Mesendoderm (in vitro differentiated cells): ENCODE measurements at regions not wholly inside any gene's neighbourhood (a gene's known extent, or its start where the extent isn't known, plus 50 kb on each side); places are given as distances from the start of the nearest gene placed in this dataset.

ENCODE experiments used
- DNase-seq: peaks from one replicate; pipeline ENCODE4 v3.0.0; 2013
- H2AK5ac ChIP-seq: 2 replicates; pipeline ENCODE4 v1.6.1; 2013; ENCODE audit warnings: low read length, inconsistent platforms
- H2BK120ac ChIP-seq: 2 replicates; pipeline ENCODE4 v1.6.1; 2013; ENCODE audit warnings: low read depth, mild to moderate bottlenecking, low read length, moderate library complexity, mixed read lengths
- H2BK15ac ChIP-seq: replicated peaks from 2 replicates; pipeline ENCODE4 v1.6.1; 2013; ENCODE audit warnings: low read depth, mild to moderate bottlenecking, moderate library complexity
- H2BK5ac ChIP-seq: 2 replicates; pipeline ENCODE4 v1.6.1; 2013; ENCODE audit warnings: low read length, inconsistent platforms
- H3K18ac ChIP-seq: 2 replicates; pipeline ENCODE4 v1.6.1; 2013; ENCODE audit warnings: mild to moderate bottlenecking, low read length, mixed read lengths
- H3K23ac ChIP-seq: one replicate; pipeline ENCODE4 v1.6.1; 2013; ENCODE audit warnings: low read length
- H3K27ac ChIP-seq: 2 replicates; pipeline ENCODE4 v1.5.1; 2013; ENCODE audit warnings: low read depth, mild to moderate bottlenecking, inconsistent platforms, low read length, moderate library complexity
- H3K27me3 ChIP-seq: 2 replicates; pipeline ENCODE4 v1.6.1; 2013; ENCODE audit warnings: low read length, control low read depth, mild to moderate bottlenecking, inconsistent platforms; ENCODE audit not compliant: insufficient read depth, poor library complexity
- H3K36me3 ChIP-seq: 2 replicates; pipeline ENCODE4 v1.6.1; 2013; ENCODE audit warnings: low read length, inconsistent platforms; ENCODE audit not compliant: control insufficient read depth, insufficient read depth
- H3K4ac ChIP-seq: one replicate; pipeline ENCODE4 v1.6.1; 2013; ENCODE audit warnings: low read depth, mild to moderate bottlenecking, low read length, moderate library complexity
- H3K4me1 ChIP-seq: 2 replicates; pipeline ENCODE4 v1.6.1; 2013; ENCODE audit warnings: low read depth, low read length, inconsistent platforms; ENCODE audit not compliant: control insufficient read depth
- H3K4me2 ChIP-seq: 2 replicates; pipeline ENCODE4 v1.6.1; 2013; ENCODE audit warnings: low read length
- H3K4me3 ChIP-seq: 2 replicates; pipeline ENCODE4 v1.5.1; 2013; ENCODE audit warnings: mild to moderate bottlenecking, low read length
- H3K56ac ChIP-seq: one replicate; pipeline ENCODE4 v1.6.1; 2013; ENCODE audit warnings: low read length
- H3K79me1 ChIP-seq: 2 replicates; pipeline ENCODE4 v1.6.1; 2013; ENCODE audit warnings: low read length, inconsistent platforms
- H3K79me2 ChIP-seq: 2 replicates; pipeline ENCODE4 v1.6.1; 2013; ENCODE audit warnings: mild to moderate bottlenecking, low read length; ENCODE audit not compliant: control insufficient read depth, insufficient read depth
- H3K9ac ChIP-seq: 2 replicates; pipeline ENCODE4 v1.6.1; 2013; ENCODE audit warnings: low read length, inconsistent platforms
- H4K5ac ChIP-seq: one replicate; pipeline ENCODE4 v1.6.1; 2013; ENCODE audit warnings: low read length
- H4K8ac ChIP-seq: one replicate; pipeline ENCODE4 v1.6.1; 2013; ENCODE audit warnings: low read depth, mild to moderate bottlenecking, control low read depth, low read length, moderate library complexity
- WGBS: extraction: QIAGEN DNeasy Blood & Tissue Kit; methylation state at CpG from one replicate; pipeline ENCODE4 v1.1.7; 2013; ENCODE audit warnings: low lambda C conversion rate, missing lambda C conversion rate; ENCODE audit not compliant: insufficient coverage; ENCODE audit errors: extremely low coverage; 5-methylcytosine and 5-hydroxymethylcytosine counted together

GRCh38 chr18:68362907-68363306 is 352.0 kb downstream of the TMX3 start:
- WGBS: no CpG with 5 or more reads among the region's 5 CpGs
- no peak overlapping the region for H2BK120ac ChIP-seq
- no peak overlapping the region for H3K4ac ChIP-seq
- H3K79me1 ChIP-seq: no peaks in the 10 kb centered on the region
- no peak for DNase-seq
- no peaks in the 10 kb centered on the region for H3K79me2 ChIP-seq
- no peak overlapping the region for H3K9ac ChIP-seq
- H3K18ac ChIP-seq: no peak overlapping the region
- H3K36me3 ChIP-seq: no peaks in the 10 kb centered on the region
- no peak overlapping the region for H2AK5ac ChIP-seq
- H3K4me3 ChIP-seq: no peak overlapping the region
- H3K56ac ChIP-seq: no peak overlapping the region
- no peak overlapping the region for H2BK5ac ChIP-seq
- no peaks in the 10 kb centered on the region for H3K4me1 ChIP-seq
- no peaks in the 10 kb centered on the region for H3K27me3 ChIP-seq
- H3K23ac ChIP-seq: no peak overlapping the region
- no peak overlapping the region for H3K4me2 ChIP-seq
- no peak overlapping the region for H3K27ac ChIP-seq
- H4K8ac ChIP-seq: no peak overlapping the region
- no peak overlapping the region for H4K5ac ChIP-seq
- H2BK15ac ChIP-seq: no peak overlapping the region

GRCh38 chr18:68355637-68356036 is 359.3 kb downstream of the TMX3 start:
- Histone ChIP-seq H3K4me2 (no peak overlapping the region), H2BK5ac (no peak overlapping the region), H2BK15ac (no peak overlapping the region), H3K27ac (no peak overlapping the region), H3K23ac (no peak overlapping the region), H3K4ac (no peak overlapping the region), H3K79me1 (no peaks in the 10 kb centered on the region), H3K36me3 (no peaks in the 10 kb centered on the region), H3K4me3 (no peak overlapping the region), H4K8ac (no peak overlapping the region), H4K5ac (no peak overlapping the region), H2BK120ac (no peak overlapping the region), H3K79me2 (no peaks in the 10 kb centered on the region), H3K9ac (no peak overlapping the region), H2AK5ac (no peak overlapping the region), H3K4me1 (no peaks in the 10 kb centered on the region), H3K56ac (no peak overlapping the region), H3K27me3 (no peaks in the 10 kb centered on the region), H3K18ac (no peak overlapping the region)
- WGBS: no CpG with 5 or more reads among the region's 3 CpGs
- DNase-seq: no peak

DNA sequence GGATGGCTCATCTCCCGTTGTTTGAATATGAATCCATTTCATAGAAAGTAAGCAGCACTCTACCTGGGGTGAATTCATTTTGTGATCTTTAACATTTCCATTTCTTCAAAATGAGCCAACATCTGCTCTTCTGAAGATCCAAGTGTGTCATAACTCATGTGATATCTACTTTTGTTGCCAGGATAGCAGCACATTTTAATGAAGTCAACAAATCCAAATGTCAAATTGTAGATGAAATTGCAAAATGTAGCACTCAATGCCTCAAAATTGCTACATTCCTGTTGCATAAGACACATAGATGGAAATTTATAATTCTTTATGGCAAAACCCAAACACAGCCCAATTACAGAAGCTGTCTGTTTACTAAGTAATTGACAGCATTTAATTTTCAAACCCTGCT is 360.7 kb downstream of the TMX3 start:
- Histone ChIP-seq H3K4me1 (no peaks in the 10 kb centered on the region), H3K4me3 (no peak overlapping the region), H3K79me2 (no peaks in the 10 kb centered on the region), H3K27ac (no peak overlapping the region), H3K79me1 (no peaks in the 10 kb centered on the region), H3K56ac (no peak overlapping the region), H3K27me3 (no peaks in the 10 kb centered on the region), H2AK5ac (no peak overlapping the region), H3K18ac (no peak overlapping the region), H3K4me2 (no peak overlapping the region), H2BK120ac (no peak overlapping the region), H3K23ac (no peak overlapping the region), H3K4ac (no peak overlapping the region), H3K9ac (no peak overlapping the region), H2BK5ac (no peak overlapping the region), H3K36me3 (no peaks in the 10 kb centered on the region), H4K5ac (no peak overlapping the region), H2BK15ac (no peak overlapping the region), H4K8ac (no peak overlapping the region)
- DNase-seq: no peak
- no CpG with 5 or more reads among the region's 1 CpG for WGBS

DNA sequence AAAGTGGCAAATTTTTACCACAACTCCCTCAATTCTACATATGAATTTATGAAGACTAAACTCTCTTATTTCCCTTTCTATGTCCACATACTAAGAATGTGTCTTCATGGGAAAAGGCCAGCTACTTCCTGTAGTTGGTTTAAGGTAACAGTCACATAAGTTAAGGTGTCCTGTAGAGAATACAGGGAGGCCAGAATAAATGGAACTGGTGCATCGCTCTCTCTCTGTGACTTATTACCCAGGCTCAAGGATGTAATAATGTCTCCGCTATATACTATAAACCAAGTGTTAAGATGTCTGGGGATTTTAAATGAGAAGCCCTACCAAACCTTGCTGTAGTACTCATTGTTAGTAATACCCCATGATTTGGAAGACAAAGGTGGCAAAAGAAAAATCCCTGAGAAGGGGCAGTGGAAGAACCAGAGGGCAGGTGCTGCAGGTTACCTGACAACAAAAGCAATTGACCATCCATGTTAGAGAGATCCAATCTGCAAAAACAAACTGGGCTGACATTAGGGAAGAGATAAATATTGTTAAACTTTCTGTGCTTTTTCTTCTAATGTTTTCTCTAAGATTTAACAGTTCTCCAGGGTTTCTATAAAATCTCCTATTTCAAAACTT is 372.8 kb downstream of the TMX3 start:
- Histone ChIP-seq H3K18ac (no peak overlapping the region), H3K4me3 (no peak overlapping the region), H4K8ac (no peak overlapping the region), H3K27ac (no peak overlapping the region), H2AK5ac (no peak overlapping the region), H2BK120ac (no peak overlapping the region), H3K27me3 (no peaks in the 10 kb centered on the region), H3K79me1 (no peaks in the 10 kb centered on the region), H3K79me2 (no peaks in the 10 kb centered on the region), H2BK15ac (no peak overlapping the region), H2BK5ac (no peak overlapping the region), H3K4ac (no peak overlapping the region), H3K56ac (no peak overlapping the region), H3K36me3 (no peaks in the 10 kb centered on the region), H4K5ac (no peak overlapping the region), H3K4me2 (no peak overlapping the region), H3K9ac (no peak overlapping the region), H3K4me1 (no peaks in the 10 kb centered on the region), H3K23ac (no peak overlapping the region)
- WGBS: no CpG with 5 or more reads among the region's 2 CpGs
- no peak for DNase-seq

DNA sequence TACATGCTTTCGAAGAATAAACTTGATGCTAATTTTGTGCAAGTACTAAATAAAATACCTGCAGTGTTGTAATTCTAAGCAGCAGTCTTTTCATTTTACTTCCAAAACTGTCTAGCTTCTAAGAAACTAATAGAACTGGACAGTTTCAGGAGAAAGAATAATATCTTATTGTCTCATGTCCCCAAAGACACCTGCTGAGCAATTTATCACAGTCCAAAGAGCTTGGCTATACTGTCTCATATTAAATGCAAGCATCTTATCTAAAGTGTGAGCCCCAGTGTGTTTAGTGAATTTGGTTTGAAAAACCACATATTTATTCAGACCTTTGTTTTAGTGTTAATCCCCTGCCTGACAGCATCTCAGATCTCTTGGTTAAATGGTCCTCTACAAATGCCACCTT is 374.3 kb downstream of the TMX3 start:
- H3K27ac ChIP-seq: no peak overlapping the region
- no peaks in the 10 kb centered on the region for H3K27me3 ChIP-seq

GRCh38 chr18:68330658-68331057 is 384.2 kb downstream of the TMX3 start:
- no peak overlapping the region for H3K27ac ChIP-seq
- H3K4me1 ChIP-seq: no peaks in the 10 kb centered on the region
- no peak overlapping the region for H3K4me3 ChIP-seq
- H2AK5ac ChIP-seq: no peak overlapping the region
- H3K56ac ChIP-seq: no peak overlapping the region
- no peak overlapping the region for H4K8ac ChIP-seq
- no peak overlapping the region for H3K4ac ChIP-seq
- H2BK5ac ChIP-seq: no peak overlapping the region
- no peaks in the 10 kb centered on the region for H3K79me1 ChIP-seq
- no peaks in the 10 kb centered on the region for H3K27me3 ChIP-seq
- H3K23ac ChIP-seq: no peak overlapping the region
- no peak for DNase-seq
- no peaks in the 10 kb centered on the region for H3K79me2 ChIP-seq
- H3K9ac ChIP-seq: no peak overlapping the region
- no peaks in the 10 kb centered on the region for H3K36me3 ChIP-seq
- no peak overlapping the region for H4K5ac ChIP-seq
- H2BK15ac ChIP-seq: no peak overlapping the region
- H3K18ac ChIP-seq: no peak overlapping the region
- no peak overlapping the region for H2BK120ac ChIP-seq
- H3K4me2 ChIP-seq: no peak overlapping the region

More for the DNA sequence above, 374.3 kb downstream of the TMX3 start:
- no peak overlapping the region for H3K4me2 ChIP-seq
- H3K4me1 ChIP-seq: no peaks in the 10 kb centered on the region
- H4K5ac ChIP-seq: no peak overlapping the region
- H3K4me3 ChIP-seq: no peak overlapping the region
- H2BK15ac ChIP-seq: no peak overlapping the region
- H2BK120ac ChIP-seq: no peak overlapping the region
- H2BK5ac ChIP-seq: no peak overlapping the region
- H3K4ac ChIP-seq: no peak overlapping the region
- H3K23ac ChIP-seq: no peak overlapping the region
- WGBS: no CpG with 5 or more reads among the region's 1 CpG
- no peak overlapping the region for H4K8ac ChIP-seq
- H3K9ac ChIP-seq: no peak overlapping the region
- no peak overlapping the region for H3K56ac ChIP-seq
- no peaks in the 10 kb centered on the region for H3K36me3 ChIP-seq
- no peaks in the 10 kb centered on the region for H3K79me1 ChIP-seq
- no peak for DNase-seq
- H3K79me2 ChIP-seq: no peaks in the 10 kb centered on the region
- H2AK5ac ChIP-seq: no peak overlapping the region
- H3K18ac ChIP-seq: no peak overlapping the region
